OCI-LY3 (cell line): ENCODE measurements at regions not wholly inside any gene's neighbourhood (a gene's known extent, or its start where the extent isn't known, plus 50 kb on each side); places are given as distances from the start of the nearest gene placed in this dataset.

Experiments used
- CTCF ChIP-seq: fragments of 200-600, 300-600 bp; sonication (generic); IDR thresholded peaks from 2 replicates; pipeline ENCODE4 v1.5.1; 2014; ENCODE audit warnings: antibody characterized with exemption, low read length, low read depth
- EZH2phosphoT487 ChIP-seq: fragments of 200-600 bp; shearing (Covaris generic); IDR thresholded peaks from 2 replicates; pipeline ENCODE4 v1.6.1; 2018; ENCODE audit warnings: antibody characterized with exemption, mixed run types, low read depth

- no peak for TF ChIP-seq CTCF
- no peak for TF ChIP-seq EZH2phosphoT487
Observed at GRCh38 chr1:83026745-83027144, 972.2 kb downstream of the TTLL7 start.
